Activated B cell treated with CpG ODN at 0.5 μM for 24 hours (primary cell): ENCODE measurements at regions not wholly inside any gene's neighbourhood (a gene's known extent, or its start where the extent isn't known, plus 50 kb on each side); places are given as distances from the start of the nearest gene placed in this dataset.

Experiments used
- ATAC-seq: fragments of 200-7000 bp; cut with Tn5 transposase; one replicate; pipeline ENCODE4 v1.10.0; 2021; ENCODE audit warnings: low read depth, mild to moderate bottlenecking, moderate library complexity
- CTCF ChIA-PET: fragments of 350-600 bp; sonication (Branson Sonifier 250); formaldehyde crosslinking; loops from one replicate; lab custom pipeline; 2021; ENCODE audit warnings: antibody characterized with exemption; lab: Charles Lee
- POLR2A ChIA-PET: fragments of 350-600 bp; sonication (Branson Sonifier 250); formaldehyde crosslinking; loops from one replicate; lab custom pipeline; 2021; ENCODE audit warnings: antibody characterized with exemption; lab: Charles Lee
- DNase-seq: peaks from one replicate; pipeline ENCODE4 v3.0.0; 2022
- H3K27ac Mint-ChIP-seq: one replicate; pipeline ENCODE4 v1.8.0; 2020; ENCODE audit warnings: mixed read lengths
- H3K27me3 Mint-ChIP-seq: one replicate; pipeline ENCODE4 v1.8.0; 2021; ENCODE audit warnings: mixed read lengths
- H3K36me3 Mint-ChIP-seq: one replicate; pipeline ENCODE4 v1.8.0; 2021; ENCODE audit warnings: low read depth, mixed read lengths
- H3K4me1 Mint-ChIP-seq: one replicate; pipeline ENCODE4 v1.8.0; 2021; ENCODE audit warnings: mixed read lengths
- H3K4me3 Mint-ChIP-seq: one replicate; pipeline ENCODE4 v1.8.0; 2020; ENCODE audit warnings: mild to moderate bottlenecking, mixed read lengths
- H3K9me3 Mint-ChIP-seq: one replicate; pipeline ENCODE4 v1.8.0; 2020; ENCODE audit warnings: mixed read lengths
- intact Hi-C: fragments of 100-400 bp; cut with micrococcal nuclease; formaldehyde crosslinking; loops from one replicate; pipeline ENCODE4 v1.15.1; 2024
- TF ChIP-seq, protein P1 (sequence below): fragments of 200-600 bp; IDR thresholded peaks from one replicate; pipeline ENCODE4 v1.8.0; 2022; ENCODE audit warnings: antibody characterized with exemption, mild to moderate bottlenecking

DNA sequence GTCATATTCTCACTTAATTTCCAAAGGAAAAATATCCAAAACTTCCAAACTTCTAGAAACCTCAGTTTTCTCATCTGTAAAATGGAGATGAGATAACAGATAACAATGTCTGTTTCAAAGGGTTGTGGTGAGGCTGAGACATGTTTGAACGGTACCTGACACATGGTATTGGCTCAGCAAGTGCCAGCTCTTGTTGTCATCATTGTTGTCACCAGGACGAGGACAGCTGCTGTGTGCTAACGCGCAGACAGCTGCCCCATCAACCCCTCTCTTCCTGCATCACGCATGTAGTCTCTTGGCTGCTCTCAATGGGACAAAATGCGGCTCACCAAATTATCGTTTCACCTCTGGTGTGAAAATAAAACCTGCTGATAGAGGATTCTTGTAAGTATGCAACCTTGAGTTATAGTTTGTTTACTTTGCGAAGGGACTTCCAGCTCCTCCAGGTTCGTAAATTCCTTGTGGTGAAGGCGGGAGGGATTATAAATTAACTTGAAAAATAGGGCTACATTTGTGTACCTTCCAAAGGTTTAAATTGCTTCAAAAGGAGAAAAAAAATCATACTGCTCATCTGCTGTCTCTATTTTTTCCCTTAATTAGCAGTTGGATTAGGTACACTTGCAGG lies 605.4 kb downstream of the BCL11A start:
- Mint-ChIP-seq H3K27ac (no peak overlapping the region), H3K27me3 (no peaks in the 10 kb centered on the region), H3K36me3 (no peaks in the 10 kb centered on the region), H3K4me1 (no peaks in the 10 kb centered on the region), H3K9me3 (no peaks in the 10 kb centered on the region), H3K4me3 (no peak overlapping the region)
- intact Hi-C loops = no loop called here
- ChIA-PET CTCF (no interaction called here), POLR2A (no interaction called here)
- TF ChIP-seq, protein P1, sequence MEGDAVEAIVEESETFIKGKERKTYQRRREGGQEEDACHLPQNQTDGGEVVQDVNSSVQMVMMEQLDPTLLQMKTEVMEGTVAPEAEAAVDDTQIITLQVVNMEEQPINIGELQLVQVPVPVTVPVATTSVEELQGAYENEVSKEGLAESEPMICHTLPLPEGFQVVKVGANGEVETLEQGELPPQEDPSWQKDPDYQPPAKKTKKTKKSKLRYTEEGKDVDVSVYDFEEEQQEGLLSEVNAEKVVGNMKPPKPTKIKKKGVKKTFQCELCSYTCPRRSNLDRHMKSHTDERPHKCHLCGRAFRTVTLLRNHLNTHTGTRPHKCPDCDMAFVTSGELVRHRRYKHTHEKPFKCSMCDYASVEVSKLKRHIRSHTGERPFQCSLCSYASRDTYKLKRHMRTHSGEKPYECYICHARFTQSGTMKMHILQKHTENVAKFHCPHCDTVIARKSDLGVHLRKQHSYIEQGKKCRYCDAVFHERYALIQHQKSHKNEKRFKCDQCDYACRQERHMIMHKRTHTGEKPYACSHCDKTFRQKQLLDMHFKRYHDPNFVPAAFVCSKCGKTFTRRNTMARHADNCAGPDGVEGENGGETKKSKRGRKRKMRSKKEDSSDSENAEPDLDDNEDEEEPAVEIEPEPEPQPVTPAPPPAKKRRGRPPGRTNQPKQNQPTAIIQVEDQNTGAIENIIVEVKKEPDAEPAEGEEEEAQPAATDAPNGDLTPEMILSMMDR = no peak
- DNase-seq (no peak), ATAC-seq (no peak)

DNA sequence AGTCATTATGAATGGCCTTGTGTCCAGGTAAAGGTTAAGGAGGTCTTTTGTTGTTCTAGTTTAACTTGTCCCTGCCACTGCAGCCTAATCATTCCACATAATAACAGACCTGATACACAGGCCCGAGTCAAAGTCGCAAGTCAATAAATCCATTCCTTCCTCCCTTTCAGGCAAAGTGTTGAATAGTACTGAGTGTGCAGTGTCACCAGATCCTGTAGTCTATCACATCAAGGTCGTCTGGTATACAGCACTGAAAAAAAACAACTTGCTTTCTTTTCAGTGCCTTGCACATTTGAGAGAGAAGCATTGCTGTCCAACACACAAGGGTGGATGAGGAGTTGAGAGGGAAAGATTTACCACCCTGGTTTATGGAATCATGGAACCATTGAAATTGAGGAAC lies 606.2 kb downstream of the BCL11A start:
- H3K9me3 Mint-ChIP-seq = no peaks in the 10 kb centered on the region
- H3K27ac Mint-ChIP-seq = no peak overlapping the region
- no peak overlapping the region for H3K4me3 Mint-ChIP-seq
- H3K36me3 Mint-ChIP-seq = no peaks in the 10 kb centered on the region
- H3K4me1 Mint-ChIP-seq = no peaks in the 10 kb centered on the region
- DNase-seq (no peak), ATAC-seq (no peak)
- ChIA-PET CTCF (interaction anchor here (1.0 kb wide), 1 partner anchor 603 kb away, joined by 4 read pairs; no protein-coding TSS in a partner anchor), POLR2A (no interaction called here)
- TF ChIP-seq, protein P1 = no peak
- intact Hi-C loops = no loop called here
- H3K27me3 Mint-ChIP-seq = no peaks in the 10 kb centered on the region

DNA sequence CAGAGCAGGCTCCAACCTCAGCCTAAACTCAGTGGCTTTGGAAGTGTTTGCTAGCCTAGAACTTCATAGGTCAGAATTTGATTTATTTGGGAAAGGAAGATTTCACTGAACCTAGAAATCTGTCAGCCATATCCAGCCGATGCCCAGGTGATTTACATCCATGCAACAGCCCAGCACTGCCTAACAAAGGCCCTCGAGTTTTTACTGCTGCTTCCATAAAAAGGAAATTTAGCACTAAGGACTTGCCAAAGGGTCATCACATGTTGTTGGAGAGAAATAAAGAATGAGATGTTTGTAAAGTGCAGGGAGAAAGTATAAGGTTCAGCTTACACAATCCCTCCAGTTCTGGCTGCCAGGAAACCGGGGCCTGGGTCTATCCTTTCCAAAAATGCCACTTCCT lies 614.2 kb downstream of the BCL11A start:
- DNase-seq (no peak), ATAC-seq (no peak)
- CTCF ChIA-PET = no interaction called here
- TF ChIP-seq, protein P1 = no peak
- intact Hi-C loops = no loop called here
- Mint-ChIP-seq H3K36me3 (no peaks in the 10 kb centered on the region), H3K9me3 (no peaks in the 10 kb centered on the region), H3K27me3 (no peaks in the 10 kb centered on the region), H3K4me1 (peaks cover 2% of the 10 kb centered on the region), H3K27ac (no peak overlapping the region), H3K4me3 (no peak overlapping the region)
- POLR2A ChIA-PET = no interaction called here

DNA sequence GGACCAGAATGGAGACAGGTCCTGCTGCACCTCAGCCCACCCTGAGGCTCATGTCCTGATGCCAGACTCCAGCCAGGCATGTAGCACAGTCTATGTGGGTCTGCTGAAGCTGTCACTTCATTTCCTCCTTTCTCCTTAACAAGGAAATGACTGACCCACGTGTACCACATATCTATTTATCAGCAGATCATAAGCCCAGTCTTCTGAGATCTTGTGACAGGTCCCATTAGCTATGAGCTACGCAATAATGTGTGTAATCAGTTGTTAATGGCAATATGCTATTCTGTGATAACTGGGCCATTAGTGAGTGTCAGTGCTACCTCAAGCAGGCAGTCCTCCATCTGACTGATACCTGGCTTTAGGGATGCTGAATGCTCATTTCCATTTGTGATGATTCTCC lies 615.3 kb downstream of the BCL11A start:
- TF ChIP-seq, protein P1 = no peak
- peaks cover 2% of the 10 kb centered on the region for H3K4me1 Mint-ChIP-seq
- no peaks in the 10 kb centered on the region for H3K9me3 Mint-ChIP-seq
- ChIA-PET CTCF (no interaction called here), POLR2A (no interaction called here)
- H3K27me3 Mint-ChIP-seq = no peaks in the 10 kb centered on the region
- no peak for ATAC-seq
- DNase-seq = no peak
- H3K36me3 Mint-ChIP-seq = no peaks in the 10 kb centered on the region
- intact Hi-C loops = no loop called here
- H3K4me3 Mint-ChIP-seq = no peak overlapping the region
- no peak overlapping the region for H3K27ac Mint-ChIP-seq

GRCh38 chr2:59936048-59936447 lies 617.4 kb downstream of the BCL11A start:
- ATAC-seq = no peak
- intact Hi-C loops = no loop called here
- ChIA-PET POLR2A (no interaction called here), CTCF (no interaction called here)
- TF ChIP-seq, protein P1 = no peak
- H3K36me3 Mint-ChIP-seq = no peaks in the 10 kb centered on the region
- H3K9me3 Mint-ChIP-seq = peaks cover 7% of the 10 kb centered on the region
- no peaks in the 10 kb centered on the region for H3K27me3 Mint-ChIP-seq
- no peak for DNase-seq
- H3K4me3 Mint-ChIP-seq = no peak overlapping the region
- H3K27ac Mint-ChIP-seq = no peak overlapping the region
- H3K4me1 Mint-ChIP-seq = peaks cover 2% of the 10 kb centered on the region
